Neural progenitor cell (in vitro differentiated cells): ENCODE measurements at regions not wholly inside any gene's neighbourhood (a gene's known extent, or its start where the extent isn't known, plus 50 kb on each side); places are given as distances from the start of the nearest gene placed in this dataset.

Experiments used
- EZH2 ChIP-seq: fragments of 200-600 bp; sonication (generic); IDR thresholded peaks from 2 replicates; pipeline ENCODE4 v1.6.1; 2017; ENCODE audit warnings: antibody characterized with exemption, mild to moderate bottlenecking, moderate library complexity
- TF ChIP-seq, protein P1 (sequence below): fragments of 200-600 bp; sonication (generic); IDR thresholded peaks from 2 replicates; pipeline ENCODE4 v1.5.1; 2017; ENCODE audit warnings: antibody characterized with exemption, mild to moderate bottlenecking

DNA sequence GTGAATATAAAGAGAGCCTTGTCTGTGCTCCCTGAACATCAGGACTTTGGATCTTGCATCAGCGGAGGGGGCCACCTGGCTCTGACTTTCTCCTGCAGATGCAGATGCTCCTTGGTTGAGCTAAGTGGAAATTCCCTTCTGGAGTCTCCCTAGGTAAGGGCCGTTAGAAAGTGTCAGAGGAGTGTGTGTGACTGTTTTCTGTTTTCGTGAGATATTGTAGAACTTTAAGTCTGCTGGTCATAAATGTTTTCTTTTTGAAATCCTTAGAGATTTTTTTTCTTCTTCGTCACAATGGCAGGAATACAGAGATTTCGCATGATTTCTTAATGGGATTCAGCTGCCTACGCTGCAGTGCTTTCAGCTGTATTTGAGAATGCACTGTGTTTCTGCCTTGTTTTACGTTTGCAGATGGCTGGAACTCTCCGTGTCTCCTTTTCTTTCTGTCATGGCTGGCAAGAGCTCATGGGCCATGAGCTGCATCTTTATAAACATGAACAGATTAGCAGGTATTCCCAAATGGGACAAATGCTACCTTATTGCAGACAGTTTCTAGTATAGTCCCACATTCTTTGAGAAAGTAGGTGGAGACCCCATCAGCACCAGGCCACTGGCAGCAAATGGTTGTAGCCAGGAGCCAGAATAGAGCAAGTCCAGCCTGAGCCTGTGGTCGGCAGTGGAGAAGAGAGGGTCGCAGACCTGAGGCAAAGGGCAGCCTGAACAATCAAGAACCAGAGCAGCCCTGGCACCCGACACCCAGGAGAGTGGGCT lies 76.2 kb upstream of the FRMD6 start:
- TF ChIP-seq, protein P1, sequence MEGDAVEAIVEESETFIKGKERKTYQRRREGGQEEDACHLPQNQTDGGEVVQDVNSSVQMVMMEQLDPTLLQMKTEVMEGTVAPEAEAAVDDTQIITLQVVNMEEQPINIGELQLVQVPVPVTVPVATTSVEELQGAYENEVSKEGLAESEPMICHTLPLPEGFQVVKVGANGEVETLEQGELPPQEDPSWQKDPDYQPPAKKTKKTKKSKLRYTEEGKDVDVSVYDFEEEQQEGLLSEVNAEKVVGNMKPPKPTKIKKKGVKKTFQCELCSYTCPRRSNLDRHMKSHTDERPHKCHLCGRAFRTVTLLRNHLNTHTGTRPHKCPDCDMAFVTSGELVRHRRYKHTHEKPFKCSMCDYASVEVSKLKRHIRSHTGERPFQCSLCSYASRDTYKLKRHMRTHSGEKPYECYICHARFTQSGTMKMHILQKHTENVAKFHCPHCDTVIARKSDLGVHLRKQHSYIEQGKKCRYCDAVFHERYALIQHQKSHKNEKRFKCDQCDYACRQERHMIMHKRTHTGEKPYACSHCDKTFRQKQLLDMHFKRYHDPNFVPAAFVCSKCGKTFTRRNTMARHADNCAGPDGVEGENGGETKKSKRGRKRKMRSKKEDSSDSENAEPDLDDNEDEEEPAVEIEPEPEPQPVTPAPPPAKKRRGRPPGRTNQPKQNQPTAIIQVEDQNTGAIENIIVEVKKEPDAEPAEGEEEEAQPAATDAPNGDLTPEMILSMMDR = no peak
- TF ChIP-seq EZH2 = no peak
